Stimulated activated CD4-positive, alpha-beta T cell treated with anti-CD3 and anti-CD28 coated beads, Interleukin-15, amount 100 ng/mL, for 1 hour (primary cell): ENCODE measurements at regions not wholly inside any gene's neighbourhood (a gene's known extent, or its start where the extent isn't known, plus 50 kb on each side); places are given as distances from the start of the nearest gene placed in this dataset.

Experiments used
- DNase-seq, 2 donors: peaks; one replicate each; pipeline ENCODE4 v3.0.0-alpha.2; 2020; ENCODE audit warnings: low read depth in 1 of 2, low spot score in 1 of 2

DNA sequence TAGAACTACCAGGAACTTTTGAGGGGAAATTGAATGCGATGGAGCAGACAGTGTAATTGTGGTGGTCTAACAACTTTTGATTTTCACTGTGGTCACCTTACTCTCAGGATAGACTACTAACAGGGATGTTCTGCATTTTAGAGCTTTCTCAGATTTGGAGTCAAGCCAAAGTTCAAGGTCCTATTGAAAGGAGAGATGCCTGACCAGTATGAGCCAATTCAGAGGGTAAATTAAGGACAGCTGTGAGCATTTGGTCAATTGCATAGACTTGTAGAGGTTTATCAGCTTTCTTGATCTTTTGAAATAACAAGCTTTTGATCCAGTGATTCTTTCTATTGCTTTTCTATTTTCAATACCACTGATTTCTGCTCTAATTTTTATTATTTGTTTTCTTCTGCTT is 1095.7 kb upstream of the CNTNAP5 start:
- DNase-seq = no peak

DNA sequence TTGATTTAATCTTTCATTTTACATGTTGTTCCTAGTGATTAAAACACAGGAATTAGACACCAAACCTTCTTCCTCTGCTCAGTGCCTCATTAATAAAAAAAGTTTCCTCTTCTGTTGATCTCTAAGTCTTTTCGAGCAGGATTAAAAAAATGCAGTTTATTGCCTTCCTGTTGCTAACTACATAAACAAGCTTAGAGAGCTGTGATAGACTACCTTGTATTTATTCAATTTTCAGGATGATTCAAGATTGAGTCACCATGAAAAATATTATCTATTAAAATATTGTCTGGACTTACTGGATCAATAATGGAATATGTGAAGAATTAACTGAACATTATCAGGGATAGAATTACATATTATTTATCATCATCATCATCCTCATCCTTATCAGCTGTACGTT is 1089.6 kb upstream of the CNTNAP5 start:
- DNase-seq = no peak

DNA sequence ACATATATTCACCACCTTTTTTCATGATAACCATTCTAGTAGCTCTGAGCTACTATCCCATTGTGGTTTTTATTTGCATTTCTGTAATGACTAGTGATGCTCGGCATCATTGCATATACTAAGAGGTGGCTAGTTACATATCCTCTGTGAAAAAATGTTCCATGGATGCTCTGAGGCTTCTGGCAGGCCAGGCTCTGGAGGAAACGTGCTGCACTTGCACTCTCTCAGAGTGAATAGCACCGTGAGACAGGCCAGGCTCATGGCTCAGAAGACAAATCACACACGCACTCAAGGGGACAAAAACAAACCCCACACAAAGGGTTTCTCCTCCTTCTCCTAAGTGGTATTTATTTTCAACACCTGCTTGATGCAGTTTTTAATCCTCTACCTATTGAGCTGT is 1085.3 kb upstream of the CNTNAP5 start:
- no peak for DNase-seq

DNA sequence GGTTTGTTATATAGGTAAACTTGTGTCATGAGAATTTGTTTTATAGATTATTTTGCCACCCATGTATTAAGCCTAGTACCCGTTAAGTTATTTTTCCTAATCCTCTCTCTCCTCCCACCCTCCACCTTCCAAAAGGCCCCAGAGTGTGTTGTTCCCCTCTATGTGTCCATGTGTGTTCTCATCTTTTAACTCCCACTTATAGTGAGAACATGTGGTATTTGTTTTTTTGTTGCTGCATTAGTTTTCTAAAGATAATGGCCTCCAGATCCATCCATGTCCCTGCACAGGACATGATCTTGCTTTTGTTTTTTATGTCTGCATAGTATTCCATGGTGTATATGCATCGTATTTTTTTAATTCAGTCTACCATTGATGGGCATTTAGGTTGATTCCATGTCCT is 1075.6 kb upstream of the CNTNAP5 start:
- no peak for DNase-seq

DNA sequence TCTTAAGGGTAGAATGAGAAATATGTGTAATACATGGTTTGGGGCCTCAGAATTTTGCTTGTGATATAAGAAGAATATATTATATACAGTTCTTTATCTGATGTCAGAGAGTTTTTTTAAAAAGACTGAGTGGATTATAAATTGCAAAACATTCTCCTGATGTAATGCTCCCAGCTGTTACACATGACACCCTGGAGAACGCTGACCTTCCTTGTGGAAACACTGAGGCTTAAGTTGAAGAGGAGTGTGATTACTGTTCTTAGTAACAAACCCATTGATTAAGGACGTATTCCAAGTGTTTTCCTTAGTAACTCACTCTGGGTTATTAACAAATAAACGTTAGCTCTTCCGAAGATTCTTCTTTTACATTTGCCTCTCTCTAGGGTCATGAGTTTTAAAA is 1069.3 kb upstream of the CNTNAP5 start:
- DNase-seq = no peak

DNA sequence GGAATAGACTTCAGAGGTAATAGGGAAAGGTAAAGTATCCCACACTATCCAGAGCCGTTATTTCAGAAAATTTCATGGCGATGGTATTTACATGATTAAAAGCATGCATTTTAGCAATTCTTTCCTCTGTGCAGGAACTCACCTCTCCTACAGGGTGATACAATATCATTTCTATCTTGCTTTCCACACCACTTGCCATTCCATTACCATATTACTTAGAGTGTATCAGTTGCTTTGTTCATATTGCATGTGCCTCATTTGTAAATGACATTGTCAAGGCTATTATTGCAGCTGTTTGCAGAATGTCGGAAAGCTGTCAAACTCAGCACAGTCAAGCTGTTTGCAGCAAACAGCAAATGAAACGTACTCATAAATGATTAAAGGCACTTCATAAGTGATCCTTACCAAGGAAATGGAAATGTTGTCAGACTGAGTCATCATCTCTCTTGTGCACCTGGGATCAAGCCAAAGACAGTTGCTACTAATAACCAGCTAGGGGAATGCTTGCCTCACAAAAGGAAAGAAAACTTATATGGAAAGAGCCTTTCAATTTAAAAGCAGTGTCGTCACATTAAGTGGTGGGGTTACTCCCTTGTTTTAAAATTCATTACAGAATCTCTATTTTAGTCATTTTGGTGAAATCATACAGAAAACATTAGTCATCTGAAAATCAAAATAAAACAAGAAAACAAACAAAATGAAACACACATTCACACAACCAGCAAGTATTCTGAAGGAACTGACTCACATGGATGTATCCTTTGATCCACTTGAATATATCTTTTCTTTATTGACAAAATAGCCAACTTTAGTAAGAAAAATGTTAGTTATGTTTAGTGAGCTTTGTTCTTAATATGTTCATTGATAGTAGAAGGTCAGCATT is 1064.1 kb upstream of the CNTNAP5 start:
- no peak for DNase-seq

DNA sequence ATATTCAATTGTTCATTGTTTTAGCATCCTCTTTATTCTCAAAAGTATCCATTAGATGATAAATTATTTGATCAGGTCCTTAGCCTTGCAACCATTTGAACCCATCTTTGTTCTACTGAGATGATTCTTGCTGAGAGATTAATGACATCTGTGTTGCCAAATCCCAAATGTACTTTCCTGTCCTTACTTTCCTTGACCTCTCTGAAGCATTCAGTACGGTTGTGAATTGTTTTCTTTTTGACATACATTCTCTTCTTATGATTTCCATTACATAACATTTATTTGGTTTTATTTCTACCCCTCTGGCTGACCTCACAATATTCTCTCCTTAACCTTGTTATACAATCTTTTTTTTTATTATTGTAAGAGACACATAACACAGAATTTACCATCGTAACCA is 1058.6 kb upstream of the CNTNAP5 start:
- no peak for DNase-seq

DNA sequence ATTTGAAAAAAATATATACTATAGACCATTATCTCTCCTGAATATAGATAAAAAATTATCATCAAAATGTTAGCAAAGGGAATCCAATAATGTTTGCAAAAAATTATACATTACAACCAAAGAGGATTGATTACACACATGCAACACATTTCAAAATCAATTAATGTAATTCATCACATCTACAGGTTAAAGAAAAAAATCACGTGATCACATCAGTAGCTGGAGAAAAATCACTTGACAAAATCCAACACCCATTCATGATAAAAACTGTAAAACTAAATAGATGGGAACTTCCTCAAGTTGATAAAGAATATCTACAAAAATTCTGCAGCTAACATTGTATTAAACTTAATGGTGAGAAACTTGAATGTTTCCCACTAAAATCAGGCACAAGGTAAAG is 1047.5 kb upstream of the CNTNAP5 start:
- no peak for DNase-seq

DNA sequence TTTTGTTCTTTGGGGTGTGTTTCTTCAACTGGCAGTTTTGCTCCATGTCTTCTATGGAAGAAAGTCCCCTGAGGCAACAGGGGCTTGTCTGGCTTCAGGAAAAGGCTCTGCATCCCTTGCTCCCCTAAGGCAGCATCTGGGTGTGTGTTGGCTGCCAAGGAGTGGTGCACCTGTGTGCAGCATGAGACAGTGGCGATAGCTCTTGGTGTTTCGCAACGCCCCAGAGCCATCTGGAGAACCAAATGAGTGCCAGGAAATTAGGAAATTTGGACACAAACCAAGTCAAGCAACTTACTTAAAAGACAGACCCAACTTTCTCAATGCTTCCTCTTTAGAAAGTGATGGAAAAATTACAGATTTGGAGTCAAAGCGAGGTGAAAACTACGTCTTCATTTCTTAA is 1044.4 kb upstream of the CNTNAP5 start:
- DNase-seq = no peak

DNA sequence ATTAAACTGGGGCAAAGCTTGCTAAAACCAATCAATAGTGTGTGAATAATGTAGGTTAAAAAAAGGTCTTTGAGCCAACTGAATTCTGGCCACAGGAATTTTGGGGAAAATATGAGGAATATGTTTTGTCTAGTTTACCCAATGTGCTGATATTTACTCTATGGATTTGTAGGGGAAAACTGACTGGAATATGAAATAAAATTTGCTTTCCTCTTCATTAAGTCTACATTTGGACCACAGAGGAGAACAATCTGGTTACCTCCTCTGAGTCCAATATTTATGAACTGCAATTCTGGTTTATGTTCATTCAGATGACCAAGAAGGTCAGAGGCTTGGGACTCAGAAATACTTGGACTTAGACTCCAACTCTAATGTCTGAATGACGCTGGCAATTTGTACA is 1042.2 kb upstream of the CNTNAP5 start:
- no peak for DNase-seq

DNA sequence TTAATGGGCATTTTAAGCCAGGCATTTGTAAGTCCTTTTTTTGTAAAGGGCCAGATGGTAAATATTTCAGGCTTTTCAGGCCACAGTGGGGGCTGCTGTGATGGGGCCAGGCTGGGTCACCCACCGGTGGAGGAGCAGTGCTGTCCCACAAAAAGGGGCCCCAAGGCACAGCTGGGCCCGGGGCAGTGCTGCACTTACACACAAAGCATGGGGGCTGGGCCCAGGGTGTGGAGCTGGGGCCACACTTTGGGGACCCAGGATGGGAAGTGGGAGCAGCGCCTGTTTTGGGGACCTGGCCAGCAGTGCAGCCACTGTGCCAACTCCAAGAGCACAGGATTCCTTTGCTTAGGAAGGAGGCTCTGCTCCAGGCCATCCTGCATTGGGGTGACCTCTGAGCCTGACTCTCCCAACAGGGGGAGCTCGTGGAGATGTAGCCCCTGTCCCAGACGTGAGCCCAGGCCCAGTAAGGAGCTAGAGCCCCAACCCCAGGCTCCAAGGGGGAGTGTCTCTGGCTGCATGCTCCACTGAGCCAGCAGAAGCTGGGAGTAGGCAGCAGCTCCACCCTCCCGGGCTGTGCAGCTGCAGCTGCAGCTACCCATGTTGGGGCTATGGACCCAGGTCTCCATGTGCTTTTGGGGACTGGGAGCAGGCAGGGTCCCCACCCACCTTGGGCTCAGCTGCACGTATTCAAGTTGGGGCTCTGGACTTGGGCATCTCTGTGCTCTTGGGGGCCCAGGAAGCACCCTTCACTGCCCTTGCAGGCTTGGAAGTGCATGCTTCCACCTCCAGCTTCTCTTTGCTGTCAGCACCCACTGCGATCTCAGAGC is 1036.5 kb upstream of the CNTNAP5 start:
- DNase-seq = no peak

DNA sequence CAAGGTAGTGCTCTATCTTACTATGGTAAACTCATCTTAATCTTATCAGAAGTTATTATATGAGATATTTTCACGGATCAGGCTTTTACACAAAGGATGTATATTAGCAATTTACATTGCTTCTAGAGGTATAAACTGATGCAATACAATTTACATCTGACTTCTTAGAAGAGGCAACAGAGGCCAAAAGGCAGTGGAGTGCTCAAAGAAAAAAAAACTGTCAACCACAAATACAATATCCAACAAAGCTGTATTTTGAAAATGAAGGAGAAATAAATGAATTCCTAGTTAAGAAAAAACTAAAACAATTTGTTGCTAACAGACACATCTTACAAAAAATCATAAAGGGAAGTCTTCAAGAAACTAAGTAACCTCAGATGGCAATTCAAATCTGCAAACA is 1031.5 kb upstream of the CNTNAP5 start:
- no peak for DNase-seq

DNA sequence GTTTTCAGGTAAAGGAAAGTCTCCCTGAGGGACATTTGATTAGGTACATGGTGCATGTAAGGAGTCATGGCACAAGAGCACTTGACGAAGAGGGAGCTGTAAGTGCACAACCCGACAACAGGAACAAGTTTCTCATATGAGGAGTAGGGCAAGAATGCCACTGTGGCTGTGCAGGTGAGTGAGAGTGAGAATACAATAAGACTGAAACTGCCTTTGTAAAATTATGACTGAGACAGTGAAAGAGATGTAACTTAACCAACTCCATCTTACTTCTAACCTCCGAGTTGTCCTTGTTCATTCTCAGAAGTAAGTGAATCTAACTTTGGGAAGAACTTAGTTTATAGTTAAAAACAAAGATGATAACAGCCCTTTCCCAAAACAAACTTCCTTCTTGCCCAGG is 1025.8 kb upstream of the CNTNAP5 start:
- DNase-seq = no peak

DNA sequence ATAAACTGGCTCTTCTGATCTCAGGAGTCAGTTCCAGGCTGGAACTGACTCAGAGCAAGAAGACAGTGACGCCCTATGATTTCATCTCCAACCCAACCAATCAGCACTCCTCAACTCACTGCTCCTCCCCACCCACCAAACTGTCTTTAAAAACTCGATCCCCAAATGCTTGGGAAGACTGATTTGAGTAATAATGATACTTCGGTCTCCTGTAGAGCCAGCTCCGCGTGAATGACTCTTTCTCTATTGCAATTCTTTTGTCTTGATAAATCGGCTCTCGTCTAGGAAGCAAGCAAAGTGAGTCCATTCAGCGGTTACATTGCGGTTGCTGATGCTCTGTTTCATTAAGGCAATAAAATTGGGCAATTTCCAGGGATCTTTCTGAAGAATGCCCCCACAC is 1025.3 kb upstream of the CNTNAP5 start:
- DNase-seq = no peak

DNA sequence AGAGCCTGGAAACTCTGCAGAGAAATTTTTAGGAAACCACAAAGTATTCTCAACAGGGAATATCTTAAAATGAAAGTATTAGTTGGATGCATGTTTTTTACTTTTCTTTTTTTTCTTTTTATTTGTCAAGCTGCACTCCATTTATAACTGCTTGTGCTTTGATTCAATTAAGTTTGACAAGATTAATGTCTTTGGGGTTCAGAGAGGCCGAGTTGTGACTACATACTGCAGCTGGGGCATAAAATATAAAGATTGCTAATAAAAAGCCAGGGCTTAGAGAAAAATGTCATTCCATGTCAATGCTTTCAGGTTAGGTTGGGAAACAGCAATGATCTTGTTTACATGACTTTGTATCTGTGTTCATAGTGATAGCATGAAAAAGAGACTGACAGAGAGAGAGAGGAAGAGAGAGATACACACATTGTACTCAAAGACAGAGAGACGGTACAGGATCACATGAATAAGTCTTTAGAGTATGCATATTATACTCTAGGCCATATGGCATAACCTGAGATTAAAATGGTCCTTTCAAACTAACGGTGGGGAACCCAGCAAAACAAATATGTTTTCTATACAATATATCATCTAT is 1022.3 kb upstream of the CNTNAP5 start:
- DNase-seq = no peak

DNA sequence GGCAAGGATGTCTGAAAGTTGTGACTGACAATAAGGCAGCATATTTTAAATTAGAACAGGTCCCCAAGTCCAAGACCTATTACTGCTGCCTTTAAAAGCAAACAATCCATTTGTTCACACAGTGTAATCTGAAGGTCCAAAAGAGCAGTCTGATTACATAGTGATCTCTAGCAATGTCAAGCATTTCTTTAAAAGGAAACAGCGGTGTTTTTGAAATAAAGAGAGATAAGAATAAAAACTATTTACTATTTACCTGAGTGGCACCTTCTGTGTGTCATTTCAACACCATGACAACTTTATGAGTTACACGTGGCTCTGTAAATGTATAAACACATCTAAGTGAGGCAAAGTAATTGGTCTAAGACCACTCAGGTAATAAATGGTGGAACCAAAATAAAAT is 1009.9 kb upstream of the CNTNAP5 start:
- DNase-seq = no peak

DNA sequence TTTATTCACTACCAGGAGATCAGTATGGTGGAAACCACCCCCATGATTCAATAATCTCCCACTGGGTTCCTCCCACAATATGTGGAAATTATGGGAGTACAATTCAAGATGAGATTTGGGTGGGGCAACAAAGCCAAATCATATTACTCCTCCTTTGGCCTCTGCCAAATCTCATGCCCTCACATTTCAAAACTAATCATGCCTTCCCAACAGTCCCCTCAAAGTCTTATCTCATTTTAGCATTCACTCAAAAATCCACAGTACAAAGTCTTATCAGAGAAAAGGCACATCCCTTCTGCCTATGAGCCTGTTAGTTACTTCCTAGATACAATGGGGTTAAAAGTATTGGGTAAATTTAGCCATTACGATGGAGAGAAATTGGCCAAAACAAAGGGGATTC is 989.5 kb upstream of the CNTNAP5 start:
- no peak for DNase-seq

DNA sequence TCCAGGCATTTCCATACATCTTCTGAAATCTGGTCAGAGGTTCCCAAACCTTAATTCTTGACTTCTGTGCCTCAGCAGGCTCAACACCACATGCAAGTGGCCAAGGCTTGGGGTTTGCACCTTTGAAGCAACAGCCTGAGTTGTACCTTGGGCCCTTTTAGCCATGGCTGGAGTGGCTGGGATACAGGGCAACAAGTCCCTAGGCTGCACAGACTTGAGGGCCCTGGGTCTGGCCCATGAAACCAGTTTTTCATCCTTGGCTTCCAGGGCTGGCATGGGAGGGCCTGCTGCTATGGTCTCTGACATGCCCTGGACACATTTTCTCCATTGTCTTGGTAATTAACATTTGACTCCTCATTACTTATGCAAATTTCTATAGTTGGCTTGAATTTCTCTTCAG is 988.8 kb upstream of the CNTNAP5 start:
- no peak for DNase-seq

DNA sequence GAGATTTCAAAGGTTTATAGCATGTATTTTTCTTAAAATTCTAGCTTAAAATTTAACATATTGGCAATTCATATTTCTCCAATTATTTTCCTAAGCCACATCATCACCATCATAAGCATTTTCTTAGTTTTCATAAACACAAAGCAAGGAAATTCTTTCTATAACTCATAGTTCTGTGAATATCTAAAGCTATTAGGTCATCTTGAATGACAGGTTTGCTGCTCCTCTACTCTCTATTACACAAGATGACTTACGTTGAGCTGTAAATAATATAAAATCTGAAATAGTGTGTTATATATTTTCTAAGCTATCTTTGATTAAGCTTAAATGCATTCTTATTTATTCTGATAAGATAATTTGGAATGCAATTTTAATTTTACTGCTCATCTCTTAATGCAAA is 984.6 kb upstream of the CNTNAP5 start:
- DNase-seq = no peak

DNA sequence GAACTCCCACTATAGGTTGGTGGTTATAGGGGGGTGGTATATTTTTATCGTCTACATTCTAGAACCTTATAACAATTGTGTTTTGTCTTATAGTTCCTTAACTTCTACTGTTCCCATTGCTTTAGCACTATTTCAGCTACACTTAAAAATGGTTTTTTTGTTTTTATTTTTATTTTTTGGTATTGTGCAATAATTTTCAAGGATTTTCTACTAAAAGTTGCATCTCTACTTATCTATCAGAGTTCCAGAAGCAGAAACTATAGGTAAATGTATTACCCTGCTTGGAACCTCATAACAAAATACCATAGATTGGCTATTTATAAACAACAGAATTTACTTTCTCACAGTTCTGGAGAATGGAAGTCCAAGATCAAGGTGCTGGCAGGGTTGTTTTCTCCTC is 981.6 kb upstream of the CNTNAP5 start:
- DNase-seq = no peak

DNA sequence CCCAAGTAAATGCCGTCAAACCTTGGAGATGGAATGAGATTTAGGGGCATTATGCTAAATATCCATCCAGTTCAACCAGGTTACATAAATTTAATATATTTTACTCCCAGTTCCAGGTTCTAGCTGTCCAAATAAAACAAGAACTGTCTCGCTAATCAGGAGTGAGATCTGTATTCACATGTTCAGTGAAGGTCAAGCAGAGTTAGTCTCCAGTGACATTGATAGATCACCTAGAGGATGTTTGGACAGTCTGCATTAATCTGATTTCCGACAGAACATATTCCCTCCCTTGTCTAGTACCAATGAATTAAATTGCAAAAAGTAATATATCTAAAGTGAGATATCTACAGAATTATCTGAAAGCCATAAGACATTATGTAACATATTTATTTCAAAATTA is 979.4 kb upstream of the CNTNAP5 start:
- no peak for DNase-seq

DNA sequence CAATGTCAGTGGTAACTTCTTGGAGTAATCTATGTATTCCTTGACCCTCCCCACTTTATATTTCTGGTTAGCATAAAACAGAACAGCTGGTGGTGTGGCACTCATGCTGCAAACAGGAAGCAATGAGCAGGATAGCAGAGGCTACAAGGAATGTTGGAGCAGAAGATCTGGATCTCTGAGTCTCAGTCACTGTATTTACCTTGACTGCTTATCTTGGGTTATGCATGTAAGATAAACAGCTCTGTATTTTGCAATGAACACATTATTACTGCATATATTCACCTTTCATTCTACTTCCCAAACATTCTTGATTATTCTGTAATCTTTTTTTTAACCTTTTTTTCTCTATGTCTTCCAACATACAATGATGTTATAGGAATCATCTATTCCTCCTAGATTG is 977.9 kb upstream of the CNTNAP5 start:
- DNase-seq = no peak
